Lower leg skin (tissue), 4 donors: ENCODE measurements at regions not wholly inside any gene's neighbourhood (a gene's known extent, or its start where the extent isn't known, plus 50 kb on each side); places are given as distances from the start of the nearest gene placed in this dataset.
A peak's percentile ranks its signal among the peaks of the same experiment; 100 is the strongest.

Experiments used
- DNase-seq, 2 donors: peaks; one replicate each; pipeline ENCODE4 v3.0.0-alpha.2; 2019; ENCODE audit warnings: low spot score in 2 of 2
- H3K4me3 ChIP-seq: fragments of 200-600 bp; sonication (generic); 2 replicates; pipeline ENCODE4 v1.5.1; 2017; ENCODE audit warnings: mild to moderate bottlenecking, low read depth; ENCODE audit not compliant: poor library complexity, severe bottlenecking
- POLR2A ChIP-seq, 2 donors: fragments of 450-650 bp; IDR thresholded peaks; one replicate each; pipeline ENCODE4 v1.6.1; 2016 to 2017; ENCODE audit warnings: antibody characterized with exemption in 2 of 2, mild to moderate bottlenecking in 1 of 2, moderate library complexity in 1 of 2
- WGBS, 2 donors: methylation state at CpG; one replicate each; pipeline ENCODE4 v1.1.5; 2018; 5-methylcytosine and 5-hydroxymethylcytosine counted together
- intact Hi-C: fragments of 100-400 bp; cut with DNase I; formaldehyde crosslinking; loops from one replicate; pipeline ENCODE4 v1.15.0; 2023; ENCODE audit warnings: low total_unique reads
- TF ChIP-seq, protein P1 (sequence below), 3 donors: fragments of 450-650 bp; IDR thresholded peaks; one replicate each; pipeline ENCODE4 v1.5.1; 2016; ENCODE audit warnings: antibody characterized with exemption in 3 of 3, mild to moderate bottlenecking in 3 of 3, moderate library complexity in 2 of 3

DNA sequence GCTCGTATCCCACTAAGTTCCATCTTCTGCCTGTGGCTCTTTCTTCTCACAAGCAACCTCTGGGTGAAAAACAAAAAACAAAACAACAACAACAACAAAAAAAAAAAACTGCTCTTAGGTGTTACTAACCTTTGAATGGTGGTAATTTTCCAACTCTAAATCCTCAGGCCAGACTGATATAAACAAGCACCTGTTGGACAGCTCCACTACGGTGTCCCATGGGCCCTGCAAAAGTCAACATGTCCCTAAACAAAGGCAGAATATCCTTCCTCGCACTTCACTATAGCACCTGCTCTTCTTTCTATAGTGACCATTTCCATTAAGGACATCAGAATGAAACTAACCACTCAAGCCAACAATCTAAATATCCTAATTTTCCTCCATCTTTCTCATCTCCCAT is 54.6 kb upstream of the PARM1 start:
- intact Hi-C loops: no loop called here
- H3K4me3 ChIP-seq: no peak overlapping the region
- no peak for DNase-seq
- 89% methylated on average over 3 of the region's 3 CpGs for WGBS, 2 donors
- no peak for TF ChIP-seq POLR2A (IDR thresholded peaks at IDR 0.05)
- TF ChIP-seq, protein P1, sequence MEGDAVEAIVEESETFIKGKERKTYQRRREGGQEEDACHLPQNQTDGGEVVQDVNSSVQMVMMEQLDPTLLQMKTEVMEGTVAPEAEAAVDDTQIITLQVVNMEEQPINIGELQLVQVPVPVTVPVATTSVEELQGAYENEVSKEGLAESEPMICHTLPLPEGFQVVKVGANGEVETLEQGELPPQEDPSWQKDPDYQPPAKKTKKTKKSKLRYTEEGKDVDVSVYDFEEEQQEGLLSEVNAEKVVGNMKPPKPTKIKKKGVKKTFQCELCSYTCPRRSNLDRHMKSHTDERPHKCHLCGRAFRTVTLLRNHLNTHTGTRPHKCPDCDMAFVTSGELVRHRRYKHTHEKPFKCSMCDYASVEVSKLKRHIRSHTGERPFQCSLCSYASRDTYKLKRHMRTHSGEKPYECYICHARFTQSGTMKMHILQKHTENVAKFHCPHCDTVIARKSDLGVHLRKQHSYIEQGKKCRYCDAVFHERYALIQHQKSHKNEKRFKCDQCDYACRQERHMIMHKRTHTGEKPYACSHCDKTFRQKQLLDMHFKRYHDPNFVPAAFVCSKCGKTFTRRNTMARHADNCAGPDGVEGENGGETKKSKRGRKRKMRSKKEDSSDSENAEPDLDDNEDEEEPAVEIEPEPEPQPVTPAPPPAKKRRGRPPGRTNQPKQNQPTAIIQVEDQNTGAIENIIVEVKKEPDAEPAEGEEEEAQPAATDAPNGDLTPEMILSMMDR (IDR thresholded peaks at IDR 0.05): no peak

DNA sequence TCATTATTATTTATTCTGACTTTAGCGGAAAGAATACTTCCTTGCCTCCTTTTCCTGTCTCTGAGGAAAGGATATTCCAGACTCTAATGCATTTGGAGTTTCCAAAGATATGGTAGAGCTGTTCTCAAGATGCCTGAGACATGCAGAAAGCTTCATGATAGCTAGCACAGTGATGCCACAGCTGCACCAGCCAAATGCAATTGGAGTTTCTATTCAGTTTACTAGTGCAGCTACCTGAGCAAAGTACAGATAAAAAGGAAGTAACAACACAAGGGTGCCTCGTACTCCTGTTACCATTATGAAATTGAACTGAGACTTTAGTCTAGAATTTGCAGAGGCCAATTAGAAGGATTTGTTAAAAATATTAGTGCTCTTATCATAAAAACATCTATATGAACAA is 57.5 kb upstream of the PARM1 start:
- intact Hi-C loops: no loop called here
- 87 to 89% methylated on average over 2 of the region's 2 CpGs for WGBS, 2 donors
- no peak overlapping the region for H3K4me3 ChIP-seq
- TF ChIP-seq, protein P1 (IDR thresholded peaks at IDR 0.05): no peak
- TF ChIP-seq POLR2A (IDR thresholded peaks at IDR 0.05): no peak
- no peak for DNase-seq

DNA sequence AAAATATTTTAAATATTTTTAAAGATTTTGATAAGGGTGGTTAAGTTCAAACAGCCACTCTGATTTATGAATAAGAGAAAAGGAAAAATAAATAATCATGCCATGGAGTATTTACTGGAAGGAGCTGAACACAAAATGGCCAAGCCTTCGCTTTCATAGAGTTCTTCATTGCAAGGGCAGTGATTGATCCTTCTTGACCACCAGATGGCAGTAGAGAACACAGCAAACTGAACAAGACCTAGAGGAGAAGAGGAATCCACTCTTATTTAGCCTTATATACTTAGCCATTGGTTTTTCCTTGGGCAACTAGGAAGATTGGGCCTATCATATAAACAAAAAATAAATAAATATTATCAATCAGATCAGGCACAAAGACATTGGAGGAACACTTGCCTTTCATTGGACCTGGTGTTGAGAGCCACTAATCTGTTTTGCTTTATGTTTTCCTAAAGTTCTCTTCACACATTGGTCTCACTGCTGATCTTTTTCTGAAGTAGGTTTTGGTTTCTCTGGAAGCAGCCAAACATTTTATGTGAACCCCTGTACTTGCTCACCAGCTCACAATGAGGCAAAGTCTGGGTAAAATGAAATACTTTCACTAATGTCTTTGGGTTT is 58.1 kb upstream of the PARM1 start:
- 6 to 12% methylated on average over 1 of the region's 1 CpG for WGBS, 2 donors
- H3K4me3 ChIP-seq: no peak overlapping the region
- peak in 1 of 2 donors; percentile 28 for DNase-seq
- intact Hi-C loops: no loop called here
- TF ChIP-seq, protein P1 (IDR thresholded peaks at IDR 0.05): no peak
- TF ChIP-seq POLR2A (IDR thresholded peaks at IDR 0.05): no peak

DNA sequence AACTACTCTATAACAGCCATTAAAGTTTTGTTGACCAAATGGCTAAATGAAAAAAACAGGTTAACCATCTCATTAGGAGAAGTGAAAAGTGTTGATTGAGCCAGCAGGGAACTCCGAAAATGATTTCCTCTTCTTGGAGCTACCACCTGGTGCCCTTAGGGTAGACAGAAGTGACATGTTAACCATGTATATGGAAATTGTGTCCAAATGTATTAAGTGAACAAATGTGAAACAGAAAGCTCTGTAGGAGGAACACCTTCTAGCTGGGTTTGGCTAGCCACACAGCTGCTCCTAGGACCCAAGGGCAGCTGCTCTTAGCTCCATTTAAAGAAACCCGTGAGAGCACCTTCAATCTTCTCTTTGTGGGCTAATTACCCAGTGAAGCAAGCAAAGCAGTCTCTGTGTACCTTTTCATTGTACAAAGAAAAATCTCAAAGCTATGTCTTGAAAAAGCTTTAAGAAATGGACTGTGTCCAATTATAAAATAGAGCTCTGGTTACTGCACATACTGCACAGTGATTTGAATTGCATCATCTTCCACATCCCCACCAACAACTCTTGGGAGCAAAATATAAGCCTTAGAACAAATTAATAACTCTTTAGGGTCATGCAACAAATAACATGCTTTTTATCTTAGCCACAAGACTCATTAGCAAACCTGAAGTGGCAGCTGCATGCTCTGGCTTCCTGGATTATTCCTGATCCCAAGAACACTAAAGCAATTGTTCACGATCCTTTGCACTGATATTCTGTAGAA is 59.2 kb upstream of the PARM1 start:
- WGBS, 2 donors: 33 to 34% methylated on average over 3 of the region's 3 CpGs
- H3K4me3 ChIP-seq: no peak overlapping the region
- TF ChIP-seq, protein P1 (IDR thresholded peaks at IDR 0.05): no peak
- DNase-seq: no peak
- intact Hi-C loops: no loop called here

DNA sequence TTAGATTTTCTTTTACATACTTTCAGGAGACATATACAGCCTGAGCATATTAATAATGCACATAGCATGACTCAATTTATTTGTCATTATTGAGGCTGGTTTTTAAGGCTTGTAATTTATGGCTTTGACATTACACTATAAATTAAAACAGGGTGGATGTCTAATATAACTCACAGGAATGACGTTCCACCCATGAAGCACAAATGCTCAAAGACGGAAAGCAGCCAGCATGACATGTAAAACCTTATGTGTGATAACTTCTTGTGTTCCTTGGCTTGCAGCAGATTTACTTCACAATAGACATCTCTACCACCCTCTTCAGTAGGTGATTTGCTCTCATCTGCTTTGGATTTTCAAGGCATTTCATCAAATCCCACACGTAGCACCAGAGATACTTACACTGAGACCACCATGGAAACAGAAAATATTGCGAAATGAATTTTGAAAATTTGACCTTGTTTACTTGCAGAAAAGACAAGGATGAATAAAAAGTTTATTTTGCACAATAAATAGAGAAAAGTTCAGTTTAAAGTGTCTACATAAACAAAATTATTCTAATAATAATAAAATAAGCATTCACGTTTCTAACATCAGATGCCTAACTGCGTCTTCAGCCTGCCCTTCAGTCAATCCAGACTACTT is 64.7 kb upstream of the BTC start:
- no peak for DNase-seq
- no peak overlapping the region for H3K4me3 ChIP-seq
- intact Hi-C loops: no loop called here
- TF ChIP-seq POLR2A (IDR thresholded peaks at IDR 0.05): no peak
- TF ChIP-seq, protein P1 (IDR thresholded peaks at IDR 0.05): no peak
- 50 to 55% methylated on average over 6 of the region's 6 CpGs for WGBS, 2 donors
